ENCODE measurements at regions not wholly inside any gene's neighbourhood (a gene's known extent, or its start where the extent isn't known, plus 50 kb on each side); places are given as distances from the start of the nearest gene placed in this dataset.

- TF ChIP-seq SUZ12 (IDR thresholded peaks at IDR 0.05; ENCODE audit: unreplicated experiment) (no peak), YBX1 (IDR thresholded peaks at IDR 0.05) (no peak)
- TF ChIP-seq, protein P1, sequence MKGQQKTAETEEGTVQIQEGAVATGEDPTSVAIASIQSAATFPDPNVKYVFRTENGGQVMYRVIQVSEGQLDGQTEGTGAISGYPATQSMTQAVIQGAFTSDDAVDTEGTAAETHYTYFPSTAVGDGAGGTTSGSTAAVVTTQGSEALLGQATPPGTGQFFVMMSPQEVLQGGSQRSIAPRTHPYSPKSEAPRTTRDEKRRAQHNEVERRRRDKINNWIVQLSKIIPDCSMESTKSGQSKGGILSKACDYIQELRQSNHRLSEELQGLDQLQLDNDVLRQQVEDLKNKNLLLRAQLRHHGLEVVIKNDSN (IDR thresholded peaks at IDR 0.05; ENCODE audit: borderline replicate concordance, extremely low read length, insufficient read depth, low read depth, low read length): no peak
Measured at GRCh38 chr11:69918938-69919650, 99.9 kb upstream of the FGF3 start (continued).

GRCh38 chr11:69919659-69920344, 100.6 kb upstream of the FGF3 start:
- H3K27ac ChIP-seq (ENCODE audit: control insufficient read depth, insufficient read depth): no peak overlapping the region
- SMC1A ChIA-PET (ENCODE audit: uncharacterized antibody, unreplicated experiment): no interaction called here
- no peak overlapping the region for H3K9ac ChIP-seq (ENCODE audit: control insufficient read depth, insufficient read depth, low read length)
- H3K4me3 ChIP-seq: no peak overlapping the region
- no peaks in the 10 kb centered on the region; a peak in 1 of 4 replicates for H3K27me3 ChIP-seq (replicated peaks in 1 of 2; ENCODE audit: control insufficient read depth in 2 of 2, insufficient read depth in 2 of 2, low read length in 1 of 2)
- H4K20me1 ChIP-seq (ENCODE audit: control insufficient read depth, insufficient read depth): no peaks in the 10 kb centered on the region
- FAIRE-seq (no peak), ATAC-seq (no peak), DNase-seq (ENCODE audit: low read depth, low spot score) (no peak)
- H3K4me2 ChIP-seq (ENCODE audit: control insufficient read depth, insufficient read depth): no peak overlapping the region
- intact Hi-C loops (cut with micrococcal nuclease; ENCODE audit: unreplicated experiment): loop anchor here (2.0 kb wide), 1 partner anchor 551 kb away; no protein-coding TSS in a partner anchor
- TF ChIP-seq ZBTB4 (CRISPR knock-in tag; IDR thresholded peaks at IDR 0.05) (no peak), SMARCA5 (IDR thresholded peaks at IDR 0.05) (no peak), ZNF384 (IDR thresholded peaks at IDR 0.05; ENCODE audit: borderline replicate concordance, low read depth, low read length) (no peak), KLF5 (IDR thresholded peaks at IDR 0.05; ENCODE audit: partially characterized antibody) (no peak), NFXL1 (IDR thresholded peaks at IDR 0.05; ENCODE audit: borderline replicate concordance) (peak; percentile 26; the same call in 1 of the 2 replicates)
- TF ChIP-seq, protein P2, sequence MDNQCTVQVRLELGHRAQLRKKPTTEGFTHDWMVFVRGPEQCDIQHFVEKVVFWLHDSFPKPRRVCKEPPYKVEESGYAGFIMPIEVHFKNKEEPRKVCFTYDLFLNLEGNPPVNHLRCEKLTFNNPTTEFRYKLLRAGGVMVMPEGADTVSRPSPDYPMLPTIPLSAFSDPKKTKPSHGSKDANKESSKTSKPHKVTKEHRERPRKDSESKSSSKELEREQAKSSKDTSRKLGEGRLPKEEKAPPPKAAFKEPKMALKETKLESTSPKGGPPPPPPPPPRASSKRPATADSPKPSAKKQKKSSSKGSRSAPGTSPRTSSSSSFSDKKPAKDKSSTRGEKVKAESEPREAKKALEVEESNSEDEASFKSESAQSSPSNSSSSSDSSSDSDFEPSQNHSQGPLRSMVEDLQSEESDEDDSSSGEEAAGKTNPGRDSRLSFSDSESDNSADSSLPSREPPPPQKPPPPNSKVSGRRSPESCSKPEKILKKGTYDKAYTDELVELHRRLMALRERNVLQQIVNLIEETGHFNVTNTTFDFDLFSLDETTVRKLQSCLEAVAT (IDR thresholded peaks at IDR 0.05): no peak
- RAD21 ChIA-PET (ENCODE audit: unreplicated experiment): interaction anchor here (0.6 kb wide), 1 partner anchor 758 kb away, joined by 5 read pairs; no protein-coding TSS in a partner anchor
- CTCF ChIA-PET: interaction anchor here (0.9 to 1.7 kb wide), 2 partner anchors 10 to 18 kb away, joined by 3 to 4 read pairs; no protein-coding TSS in a partner anchor
- H3K4me1 ChIP-seq (ENCODE audit: control insufficient read depth, insufficient read depth, low read length): no peaks in the 10 kb centered on the region
- no peaks in the 10 kb centered on the region for H3K9me3 ChIP-seq (replicated peaks; ENCODE audit: control insufficient read depth, insufficient read depth, low read length)
- H2AFZ ChIP-seq (ENCODE audit: control insufficient read depth, low read depth, low read length): no peak overlapping the region
- WGBS (ENCODE audit: insufficient coverage, insufficient replicate concordance, low lambda C conversion rate, missing lambda C conversion rate): 0% methylated on average over 3 of the region's 3 CpGs
- in situ Hi-C loops (cut with MboI): loop anchor here (5.0 kb wide), 1 partner anchor 552 kb away; no protein-coding TSS in a partner anchor
- POLR2A ChIA-PET: no interaction called here
- H3K79me2 ChIP-seq (ENCODE audit: control insufficient read depth, insufficient read depth, low read length): no peaks in the 10 kb centered on the region
- no TSS peak for BruUV-seq (replicated peaks)
- no peaks in the 10 kb centered on the region for H3K36me3 ChIP-seq (ENCODE audit: control insufficient read depth in 2 of 2, insufficient read depth in 2 of 2, low read length in 1 of 2)

Data from GM12878 (cell line).